Kidney tubule cell (primary cell): ENCODE measurements at regions not wholly inside any gene's neighbourhood (a gene's known extent, or its start where the extent isn't known, plus 50 kb on each side); places are given as distances from the start of the nearest gene placed in this dataset.
"Not testable (repeated sequence)": the region's sequence is repeated elsewhere in the genome, so short reads cannot be mapped to it uniquely, and the experiment has no call there.

Experiments
- DNase-seq: peaks from one replicate; pipeline ENCODE4 v3.0.0-alpha.2; 2018; ENCODE audit warnings: low spot score

DNA sequence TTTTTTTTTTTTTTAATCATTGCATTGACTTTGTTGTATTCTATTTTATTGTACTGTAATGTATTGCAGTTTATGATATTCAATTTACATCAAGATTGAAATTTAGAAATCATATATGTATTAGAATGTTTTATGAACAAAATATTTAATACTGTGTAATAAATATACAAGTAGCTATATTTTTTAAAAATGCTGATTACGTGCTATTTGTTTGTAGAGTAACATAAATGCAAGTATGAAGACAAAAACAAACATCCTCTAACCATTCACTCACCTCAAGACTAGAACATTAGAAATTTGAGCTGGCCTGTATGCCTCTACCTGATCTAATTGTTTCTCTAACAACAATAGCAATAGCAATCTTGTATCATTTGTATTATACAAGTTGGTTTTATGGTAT lies 290.3 kb downstream of the GATA3 start:
- DNase-seq, result no peak

DNA sequence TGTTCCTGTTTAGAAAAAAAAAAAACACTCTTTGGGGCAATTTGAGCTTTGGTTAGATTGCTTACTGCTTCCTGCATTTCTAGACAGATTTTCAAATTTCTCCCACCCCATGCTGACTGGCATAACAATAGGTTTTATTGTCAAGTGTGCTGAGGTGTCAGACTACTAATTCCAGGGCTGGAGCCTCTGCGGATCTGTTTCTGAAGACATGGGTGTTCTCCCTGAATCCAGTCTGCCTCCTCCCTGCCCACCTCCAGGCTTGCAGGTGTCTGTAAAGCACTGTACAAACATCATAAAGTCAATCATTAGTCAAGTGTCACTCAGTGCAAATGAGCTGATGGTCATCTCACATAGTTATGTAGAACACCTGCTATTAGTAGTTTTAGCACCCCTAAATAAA lies 292.4 kb downstream of the GATA3 start:
- no peak for DNase-seq

DNA sequence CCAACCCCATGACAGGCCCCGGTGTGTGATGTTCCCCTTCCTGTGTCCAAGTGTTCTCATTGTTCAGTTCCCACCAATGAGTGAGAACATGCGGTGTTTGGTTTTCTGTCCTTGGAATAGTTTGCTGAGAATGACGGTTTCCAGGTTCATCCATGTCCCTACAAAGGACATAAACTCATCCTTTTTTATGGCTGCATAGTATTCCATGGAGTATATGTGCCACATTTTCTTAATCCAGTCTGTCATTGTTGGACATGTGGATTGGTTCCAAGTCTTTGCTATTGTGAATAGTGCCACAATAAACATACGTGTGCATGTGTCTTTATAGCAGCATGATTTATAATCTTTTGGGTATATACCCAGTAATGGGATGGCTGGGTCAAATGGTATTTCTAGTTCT lies 293.1 kb downstream of the GATA3 start:
- not testable (repeated sequence) for DNase-seq

DNA sequence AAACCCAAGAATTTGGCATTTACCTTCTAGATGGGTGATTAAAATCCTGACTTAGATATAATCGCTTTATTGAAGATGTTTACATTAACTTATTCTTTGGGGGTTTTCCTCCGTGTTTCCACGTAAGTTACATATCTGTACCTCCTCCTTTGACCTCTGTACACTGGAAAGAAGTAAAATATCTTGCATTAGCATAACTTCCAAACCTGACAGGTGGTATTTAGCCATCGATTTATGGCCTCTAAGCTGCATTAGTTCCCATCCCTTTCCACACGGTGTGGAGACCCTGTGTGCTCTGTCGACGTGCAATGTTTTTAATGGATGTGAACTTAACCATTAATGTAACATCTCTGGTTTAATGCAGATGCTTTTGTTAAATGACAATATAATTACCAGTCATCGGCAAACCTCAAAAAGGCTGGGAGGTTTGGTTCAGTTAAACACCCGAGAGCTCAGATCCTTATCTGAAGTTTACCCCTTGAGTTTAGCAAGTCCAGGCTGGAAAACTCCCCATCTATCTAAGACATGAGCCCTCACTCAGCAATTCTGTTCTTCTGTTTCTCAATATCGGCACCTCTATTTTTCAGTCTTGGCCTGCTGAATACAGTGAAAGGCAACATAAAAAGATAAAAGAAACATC lies 295.2 kb downstream of the GATA3 start:
- no peak for DNase-seq

DNA sequence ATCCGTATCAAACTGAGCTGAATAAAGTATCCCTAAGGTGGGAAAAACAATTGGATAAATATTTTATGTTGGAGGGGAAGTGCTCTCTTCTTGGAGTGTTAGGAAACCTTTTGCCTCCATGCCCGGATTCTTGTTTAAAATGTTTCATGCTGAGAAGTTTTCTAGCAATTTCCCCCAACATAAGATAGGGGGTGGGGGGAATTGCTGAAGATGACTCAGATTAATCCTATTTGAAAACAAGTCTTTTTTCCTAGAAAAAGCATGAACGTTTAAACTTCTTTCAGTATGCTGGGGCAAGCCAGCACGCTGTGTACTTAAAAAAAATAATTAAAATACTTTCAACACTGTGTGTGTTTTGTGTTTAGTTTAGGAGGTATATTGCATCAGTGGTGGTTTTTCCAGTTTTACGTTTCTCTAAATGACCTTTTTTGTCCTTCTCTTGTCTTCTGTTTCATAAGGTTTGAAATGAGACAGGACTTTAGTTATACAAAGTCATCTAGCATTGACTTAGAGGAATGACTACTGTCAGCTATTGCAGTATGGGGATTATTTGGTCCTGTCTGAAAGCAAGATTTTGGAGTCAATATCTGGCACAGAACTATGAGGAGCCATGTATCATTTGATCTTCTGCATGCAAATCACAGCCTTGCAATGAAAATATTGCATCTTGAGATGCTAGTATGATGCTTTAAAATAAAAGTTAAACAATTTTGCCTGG lies 295.9 kb downstream of the GATA3 start:
- DNase-seq, result no peak

DNA sequence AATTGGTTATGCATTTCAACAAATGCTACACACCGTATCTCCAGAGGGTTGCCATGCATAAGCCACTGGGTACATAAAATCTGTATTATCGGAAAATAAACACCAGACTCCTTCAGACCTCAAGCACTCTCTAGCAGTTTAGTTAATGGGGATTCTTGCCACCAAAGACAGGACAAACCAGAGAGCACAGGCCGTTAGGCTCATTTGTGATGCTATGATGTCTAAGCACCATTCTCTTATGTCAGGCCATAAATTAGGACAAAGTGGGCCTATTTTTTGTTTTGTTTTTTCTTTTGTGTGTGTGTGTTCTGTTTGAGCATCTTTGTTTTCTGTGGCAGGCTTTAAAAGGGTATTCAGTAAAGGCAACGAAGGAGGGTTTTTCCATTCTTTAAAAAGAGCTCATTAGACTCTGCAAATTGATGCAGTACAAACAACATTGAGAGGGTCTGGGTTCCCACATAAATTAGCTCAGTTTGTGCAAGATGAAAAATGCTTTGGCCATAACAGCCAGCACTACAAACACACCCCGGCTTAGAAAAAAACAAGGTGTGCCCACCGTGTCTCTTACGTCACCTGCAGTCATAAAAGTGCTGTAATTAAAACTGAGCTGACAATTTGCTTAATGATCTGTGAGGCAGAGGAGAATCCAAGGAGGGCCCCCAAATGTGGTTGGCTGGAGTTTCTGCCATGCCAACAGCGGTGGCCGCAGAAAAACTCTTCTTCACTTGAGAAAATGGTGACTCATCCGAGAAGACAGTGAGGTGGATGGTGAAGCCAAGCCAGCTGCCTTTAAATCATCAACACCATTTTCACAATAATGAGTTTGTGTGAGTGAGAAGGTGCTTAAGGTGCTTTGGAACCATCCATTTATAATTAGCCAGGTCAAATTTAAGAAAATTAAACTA lies 297.9 kb downstream of the GATA3 start:
- no peak for DNase-seq

DNA sequence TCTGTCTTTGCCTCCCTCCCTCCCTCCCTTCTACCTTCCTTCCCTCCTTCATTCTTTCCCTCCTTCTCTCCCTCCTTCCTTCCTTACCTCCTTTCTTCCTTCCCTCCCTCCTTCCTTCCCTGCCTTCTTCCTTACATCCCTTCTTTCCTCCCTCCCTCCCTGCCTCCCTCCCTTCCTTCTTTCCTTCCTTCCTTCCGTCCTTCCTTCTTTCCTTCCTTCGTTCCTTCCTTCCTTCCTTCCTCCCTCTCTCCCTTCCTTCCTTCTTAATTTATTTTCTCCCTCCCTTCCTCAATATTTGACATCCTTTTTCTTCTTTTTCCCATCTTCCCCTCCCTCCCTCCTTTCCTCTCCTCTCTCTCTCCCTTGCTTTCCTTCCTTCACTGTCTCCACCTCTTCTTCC lies 301.8 kb downstream of the GATA3 start:
- DNase-seq, result no peak

DNA sequence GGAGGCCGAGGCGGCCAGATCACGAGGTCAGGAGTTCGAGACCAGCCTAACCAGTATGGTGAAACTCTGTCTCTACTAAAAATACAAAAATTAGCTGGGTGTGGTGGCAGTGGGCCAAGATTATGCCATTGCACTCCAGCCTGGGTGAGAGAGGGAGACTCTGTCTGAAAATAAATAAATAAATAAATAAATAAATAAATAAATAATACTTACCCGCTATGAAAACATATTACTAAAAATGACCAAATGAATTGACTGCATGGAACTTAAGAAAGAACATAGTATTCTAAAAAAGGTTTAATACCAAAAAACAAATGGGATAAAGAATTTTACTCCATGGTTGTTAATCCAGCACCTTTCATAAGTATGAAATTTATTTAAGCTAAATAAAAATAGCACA lies 305.0 kb downstream of the GATA3 start:
- DNase-seq, result no peak

DNA sequence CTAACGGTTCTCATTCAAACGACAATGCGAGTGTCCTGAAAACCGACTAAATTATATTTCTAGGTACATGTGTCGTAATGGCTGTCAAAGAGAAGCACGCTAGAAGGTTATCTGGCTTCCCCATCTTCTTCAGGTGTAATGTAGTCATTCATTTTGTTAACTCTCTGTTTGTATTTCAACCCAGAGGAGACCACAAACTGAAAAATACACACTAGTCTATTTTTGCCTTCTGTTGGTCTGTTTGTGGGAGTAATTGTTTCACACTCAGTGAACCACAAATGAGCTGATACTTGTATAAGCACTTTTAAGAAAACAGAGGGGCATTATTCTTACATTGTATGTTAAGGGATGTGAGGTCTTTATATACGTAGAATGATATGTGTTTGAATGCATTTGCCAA lies 305.9 kb downstream of the GATA3 start:
- no peak for DNase-seq

DNA sequence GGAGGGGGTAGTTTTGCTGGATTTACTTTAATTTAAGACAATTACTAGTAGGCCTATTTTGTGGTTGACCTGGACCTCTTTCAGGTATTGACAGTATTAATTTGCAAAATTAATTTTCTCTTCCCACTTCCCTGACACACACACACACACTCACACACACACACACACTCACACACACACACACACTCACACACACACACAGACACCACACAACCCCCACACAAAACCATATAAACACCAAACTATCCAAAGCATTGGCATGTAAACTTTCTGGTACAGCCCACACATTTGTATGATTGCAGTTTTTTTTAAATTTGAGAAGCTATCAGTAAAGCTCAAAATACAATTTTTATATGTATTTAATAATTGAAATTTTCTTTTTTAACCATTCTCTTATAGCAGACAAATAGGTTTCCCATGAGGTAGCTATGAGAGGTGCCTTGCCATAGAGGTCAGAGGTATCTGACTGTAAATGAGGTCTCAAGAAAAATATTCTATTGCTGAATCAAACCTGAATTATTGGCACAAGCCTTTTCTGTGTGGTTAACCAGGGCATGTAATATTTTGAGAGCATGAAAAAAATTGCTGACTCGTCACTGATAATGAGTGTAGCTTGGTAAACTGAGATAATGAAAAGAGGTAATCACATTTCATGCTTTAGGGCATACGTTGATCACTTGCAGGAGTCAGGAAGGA lies 306.5 kb downstream of the GATA3 start:
- DNase-seq, result no peak

DNA sequence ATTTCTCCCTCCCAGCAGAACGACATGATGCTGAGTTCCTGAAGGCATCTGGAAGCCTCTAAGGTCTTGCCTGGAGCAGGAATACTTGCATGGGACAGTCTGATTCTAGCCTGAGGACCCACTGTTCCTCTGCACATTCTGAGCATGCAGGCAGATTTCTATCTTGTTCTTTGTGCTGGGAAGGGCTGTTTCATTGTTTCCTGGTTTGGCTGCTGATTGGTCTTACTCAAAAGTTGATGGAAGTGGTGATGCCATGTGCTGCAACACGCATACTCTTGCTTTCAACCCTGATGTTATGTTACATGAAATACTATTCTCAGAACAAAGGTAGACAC lies 307.0 kb downstream of the GATA3 start:
- no peak for DNase-seq

DNA sequence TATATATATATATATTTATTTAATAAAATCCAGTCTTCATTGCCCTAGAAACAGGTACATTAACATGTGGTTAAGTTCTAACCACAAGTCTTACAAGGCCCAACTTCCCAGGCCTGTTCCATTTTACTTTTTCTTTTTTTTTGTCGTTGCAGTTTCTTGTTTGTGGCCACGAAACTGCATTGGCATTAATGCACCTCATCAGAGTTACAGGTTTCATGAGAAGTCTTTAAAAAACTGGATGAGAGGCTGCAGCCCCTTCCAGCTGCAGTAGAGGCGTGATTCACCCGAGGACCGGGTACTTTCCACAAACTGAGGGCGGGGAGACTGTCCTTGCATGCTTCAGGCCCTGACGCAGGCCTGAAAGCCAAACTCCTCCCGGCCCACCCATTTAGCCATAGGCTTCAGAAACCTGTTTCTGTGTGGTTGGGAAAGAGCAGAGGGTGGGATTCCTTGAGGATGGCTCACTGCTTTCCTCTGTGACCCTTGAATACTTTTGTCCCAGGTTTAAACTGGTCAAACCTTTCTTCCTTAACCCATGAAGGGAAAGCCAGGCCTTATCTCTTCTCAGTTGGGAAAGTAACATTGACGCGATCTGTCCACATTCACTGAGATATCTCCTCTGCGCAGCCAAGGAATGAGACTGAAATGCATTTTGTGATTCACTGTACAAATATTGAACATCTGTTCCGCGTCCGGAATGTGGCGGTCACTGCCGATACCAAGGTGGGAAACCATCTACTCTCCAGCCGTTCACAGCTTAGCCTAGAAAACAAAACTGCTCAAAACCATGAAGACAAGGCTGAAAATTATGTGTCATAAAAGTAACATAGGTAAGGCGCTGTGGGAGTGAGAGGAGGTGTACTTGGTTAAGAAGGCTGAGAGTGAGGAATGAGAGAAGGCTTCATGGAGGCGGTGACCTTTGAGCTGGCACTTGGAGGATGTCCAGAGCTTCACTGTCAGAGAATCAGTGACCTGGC lies 311.7 kb downstream of the GATA3 start:
- peak; percentile 18 for DNase-seq

DNA sequence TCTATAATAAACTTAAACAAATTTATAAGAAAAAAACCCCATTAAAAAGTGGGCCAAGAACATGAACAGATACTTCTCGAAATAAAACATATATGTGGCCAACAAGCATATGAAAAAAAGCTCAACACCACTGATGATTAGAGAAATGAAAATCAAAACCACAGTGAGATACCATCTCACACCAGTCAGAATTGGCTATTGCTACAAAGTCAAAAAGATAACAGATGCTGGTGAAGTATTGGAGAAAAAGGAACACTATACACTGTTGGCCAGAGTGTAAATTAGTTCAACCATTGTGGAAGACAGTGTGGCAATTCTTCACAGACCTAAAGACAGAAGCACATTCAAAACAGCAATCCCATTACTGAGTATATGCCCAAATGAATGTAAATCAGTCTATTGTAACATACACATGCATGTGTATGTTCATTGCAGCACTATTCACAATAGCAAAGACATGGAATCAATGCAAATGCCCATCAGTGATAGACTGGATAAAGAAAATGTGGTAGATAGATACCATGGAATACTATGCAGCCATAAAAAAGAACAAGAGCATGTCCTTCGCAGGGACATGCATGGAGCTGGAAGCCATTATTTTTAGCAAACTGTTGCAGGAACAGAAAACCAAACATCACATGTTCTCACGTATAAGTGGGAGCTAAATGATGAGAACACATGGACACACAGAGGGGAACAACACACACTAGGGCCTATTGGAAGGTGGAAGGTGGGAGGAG lies 313.4 kb downstream of the GATA3 start:
- DNase-seq, result not testable (repeated sequence)

DNA sequence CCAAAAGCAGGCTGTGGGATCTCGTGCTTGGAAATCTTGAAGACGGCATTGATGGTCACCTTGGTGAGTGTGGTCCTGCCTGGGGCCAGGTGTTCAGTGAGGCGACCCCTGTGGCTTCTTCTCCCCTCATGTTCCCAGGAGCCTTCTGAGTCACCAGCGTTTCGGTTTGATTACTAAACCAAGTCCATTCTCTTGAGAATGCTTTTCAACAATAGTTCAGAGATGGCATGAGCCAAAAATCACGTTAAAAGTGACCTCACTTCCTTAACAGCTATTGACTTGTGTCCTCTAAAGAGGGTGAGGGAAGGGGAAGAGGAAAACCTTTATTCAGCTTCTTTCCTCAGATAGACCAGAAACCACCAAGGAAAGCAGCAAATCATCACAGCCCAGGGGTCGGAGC lies 315.2 kb downstream of the GATA3 start:
- DNase-seq, result peak; percentile 5

DNA sequence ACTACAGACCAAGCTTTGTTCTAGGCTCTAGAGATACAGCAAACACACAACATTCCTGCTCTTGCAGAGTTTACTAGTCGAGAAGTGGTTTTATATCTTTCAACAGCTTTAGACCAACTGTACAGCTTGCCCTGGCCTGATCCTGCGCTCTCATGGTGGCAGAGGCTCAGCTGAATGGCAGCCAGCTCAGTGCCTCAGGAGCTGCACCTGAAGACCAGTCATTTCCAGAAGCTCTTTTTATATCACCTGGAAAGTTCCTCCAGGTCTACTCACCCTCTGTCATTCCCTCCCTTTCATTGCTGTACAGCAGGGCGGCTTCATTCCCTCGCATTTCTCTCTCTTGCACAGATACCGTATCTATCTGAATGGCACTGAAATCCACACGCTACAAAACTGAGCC lies 319.8 kb downstream of the GATA3 start:
- DNase-seq, result no peak

DNA sequence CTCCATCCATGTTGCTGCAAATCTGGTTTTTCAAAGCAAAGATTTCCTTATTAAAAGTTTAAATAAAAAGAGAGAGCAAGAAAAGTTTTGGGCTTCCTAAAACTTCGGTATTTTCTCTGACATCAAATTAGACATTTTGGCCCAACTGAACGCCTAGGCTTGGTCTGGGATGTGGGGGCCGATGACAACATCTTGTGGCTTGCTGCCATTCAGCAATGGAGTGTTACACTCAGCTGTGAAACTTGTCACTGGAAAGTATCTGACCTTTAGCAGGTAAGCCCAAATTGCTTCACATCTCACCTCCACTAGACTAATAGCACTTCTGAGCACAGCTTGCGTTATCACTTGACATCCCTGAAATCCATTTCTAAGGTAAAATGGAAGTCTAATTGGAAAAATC lies 320.6 kb downstream of the GATA3 start:
- DNase-seq, result no peak

DNA sequence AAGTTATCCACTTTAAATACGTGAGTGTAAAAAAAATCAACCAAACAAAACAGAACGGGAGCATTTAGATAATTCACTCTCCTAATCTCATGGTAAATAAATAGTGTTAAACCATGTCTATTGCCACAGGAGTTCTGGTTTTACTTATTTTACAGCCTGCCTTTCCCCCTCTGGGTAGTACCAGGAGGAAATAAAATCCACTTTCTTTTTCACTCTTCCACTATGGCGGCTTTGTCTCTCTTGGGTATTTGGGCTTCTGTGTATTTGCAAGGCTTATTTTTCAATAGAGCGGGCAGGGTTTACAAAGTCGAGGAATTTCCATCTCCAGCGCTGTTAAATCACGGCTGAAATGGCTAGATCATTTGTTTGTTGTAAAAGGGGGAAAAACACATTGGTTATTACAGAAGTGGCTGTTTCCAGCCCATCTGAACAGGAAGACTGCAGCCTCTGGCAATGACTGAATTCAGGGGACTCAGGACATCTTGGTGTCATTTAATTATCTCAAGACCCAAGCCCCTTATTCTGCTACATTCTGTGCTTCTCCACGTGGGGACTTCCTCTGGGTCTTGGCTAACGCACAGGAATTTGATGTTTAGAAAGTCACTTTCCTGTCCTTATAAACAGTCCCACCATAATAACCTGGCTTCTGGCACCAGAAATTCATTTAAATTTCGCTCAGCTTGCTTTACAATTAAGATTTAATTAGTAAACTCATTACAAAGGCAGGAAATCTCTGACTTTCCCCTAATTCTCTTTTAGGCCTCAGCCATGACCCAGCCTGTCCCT lies 323.9 kb downstream of the GATA3 start:
- DNase-seq, result no peak

DNA sequence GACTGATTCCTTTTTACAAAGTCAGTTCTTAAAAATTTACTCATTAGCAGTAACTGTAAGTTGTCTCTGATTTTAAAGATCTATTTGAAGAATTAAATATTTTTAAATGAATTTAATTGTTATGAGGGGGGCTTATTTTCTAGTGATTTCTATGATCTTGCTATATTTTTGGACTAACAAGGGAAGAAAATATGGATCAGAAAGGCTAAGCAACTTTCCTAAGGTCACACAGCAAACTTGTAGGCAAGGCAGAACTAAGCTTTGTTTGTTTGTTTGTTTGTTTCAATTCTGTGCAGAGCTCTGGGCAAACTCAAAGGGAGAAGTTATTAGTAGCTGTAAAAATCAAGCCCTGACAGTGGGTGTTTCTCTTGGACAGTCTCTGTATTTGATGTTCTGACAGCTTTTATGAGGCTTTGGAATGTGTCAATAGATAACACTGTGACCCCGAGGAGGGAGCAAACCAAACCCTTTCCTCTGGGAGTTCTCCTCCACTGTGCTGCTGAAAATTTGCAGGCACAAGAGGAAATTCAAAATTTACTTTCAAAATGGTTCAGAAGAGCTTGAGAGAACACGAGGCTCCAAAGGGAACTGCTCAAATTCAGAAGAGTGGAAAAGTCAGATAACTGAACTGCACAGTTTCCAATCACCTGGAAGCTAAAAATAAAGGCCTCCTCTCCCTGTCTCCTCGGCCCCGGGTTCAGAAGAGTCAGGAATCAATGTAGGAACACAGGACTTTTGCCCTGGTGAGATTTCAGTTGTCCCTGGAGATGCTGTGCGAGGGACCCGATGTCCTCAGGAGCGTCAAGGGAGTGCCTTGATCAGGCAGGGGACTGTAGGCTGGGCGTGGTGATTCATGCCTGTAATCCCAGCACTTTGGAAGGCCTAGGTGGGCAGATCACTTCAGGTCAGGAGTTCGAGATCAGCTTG lies 325.7 kb downstream of the GATA3 start:
- no peak for DNase-seq
